HEK293 (cell line): ENCODE measurements at regions not wholly inside any gene's neighbourhood (a gene's known extent, or its start where the extent isn't known, plus 50 kb on each side); places are given as distances from the start of the nearest gene placed in this dataset.

Experiments
- CTCF ChIA-PET: fragments of 350-600 bp; formaldehyde crosslinking; extraction: SDS; loops from one replicate; lab custom pipeline; 2021; ENCODE audit warnings: antibody characterized with exemption; lab: Yijun Ruan, JAX
- POLR2A ChIA-PET: fragments of 300-600 bp; formaldehyde crosslinking; extraction: SDS; loops from one replicate; lab custom pipeline; 2020; ENCODE audit warnings: antibody characterized with exemption, inconsistent platforms; lab: Yijun Ruan, JAX
- H3K27ac ChIP-seq: fragments of 200-500 bp; sonication (Bioruptor generic); 2 replicates; pipeline ENCODE4 v1.5.1; 2014; ENCODE audit warnings: low read depth, low read length, control low read depth, inconsistent platforms; ENCODE audit errors: extremely low read depth
- H3K36me3 ChIP-seq, 2 experiments: fragments of 200-500 bp in 1 of 2; sonication (Bioruptor generic) in 1 of 2; 1 replicate in 1 of 2; 2 replicates in 1 of 2; pipeline ENCODE4 v1.5.1; 2014 to 2017; ENCODE audit warnings: inconsistent platforms in 2 of 2, low read length in 2 of 2; ENCODE audit not compliant: control insufficient read depth in 2 of 2, insufficient read depth in 1 of 2
- H3K4me1 ChIP-seq: fragments of 200-500 bp; sonication (Bioruptor generic); 2 replicates; pipeline ENCODE4 v1.5.1; 2014; ENCODE audit warnings: mild to moderate bottlenecking, low read length, inconsistent platforms; ENCODE audit not compliant: control insufficient read depth, insufficient read depth
- H3K4me3 ChIP-seq: 2 replicates; pipeline ENCODE4 v1.5.1; 2011; ENCODE audit warnings: low read depth, mild to moderate bottlenecking, control low read depth, low read length, moderate library complexity
- H3K9me3 ChIP-seq: fragments of 200-500 bp; sonication (Bioruptor generic); 2 replicates; pipeline ENCODE4 v1.5.1; 2014; ENCODE audit warnings: low read depth, low read length, inconsistent platforms; ENCODE audit not compliant: control insufficient read depth, insufficient read depth
- BCL11B ChIP-seq: fragments of 450-650 bp; formaldehyde crosslinking; IDR thresholded peaks from 2 replicates; pipeline ENCODE4 v1.5.1; 2016; ENCODE audit warnings: low read depth, missing biosample characterization, missing genetic modification characterization
- EGR2 ChIP-seq: fragments of 450-650 bp; formaldehyde crosslinking; IDR thresholded peaks from 2 replicates; pipeline ENCODE4 v1.5.1; 2016; ENCODE audit warnings: low read depth, missing biosample characterization, missing genetic modification characterization
- YY2 ChIP-seq: fragments of 450-650 bp; formaldehyde crosslinking; IDR thresholded peaks from 2 replicates; pipeline ENCODE4 v1.5.1; 2016; ENCODE audit warnings: missing biosample characterization, missing genetic modification characterization
- ZFHX2 ChIP-seq: fragments of 450-650 bp; formaldehyde crosslinking; conservative IDR thresholded peaks from 2 replicates; pipeline ENCODE4 v1.5.1; 2016; ENCODE audit warnings: missing biosample characterization, missing genetic modification characterization
- ZIC2 ChIP-seq: fragments of 450-650 bp; formaldehyde crosslinking; IDR thresholded peaks from 2 replicates; pipeline ENCODE4 v1.5.1; 2016; ENCODE audit warnings: missing biosample characterization, missing genetic modification characterization
- ZNF121 ChIP-seq: fragments of 450-650 bp; formaldehyde crosslinking; IDR thresholded peaks from 2 replicates; pipeline ENCODE4 v1.5.1; 2016; ENCODE audit warnings: missing biosample characterization, missing genetic modification characterization
- ZNF169 ChIP-seq: fragments of 450-650 bp; formaldehyde crosslinking; IDR thresholded peaks from 2 replicates; pipeline ENCODE4 v1.5.1; 2016; ENCODE audit warnings: missing biosample characterization, missing genetic modification characterization
- ZNF223 ChIP-seq: fragments of 450-650 bp; formaldehyde crosslinking; IDR thresholded peaks from 2 replicates; pipeline ENCODE4 v1.5.1; 2016; ENCODE audit warnings: missing biosample characterization, missing genetic modification characterization
- ZNF354C ChIP-seq: fragments of 450-650 bp; formaldehyde crosslinking; IDR thresholded peaks from 2 replicates; pipeline ENCODE4 v1.5.1; 2016; ENCODE audit warnings: missing biosample characterization, missing genetic modification characterization, low read depth, borderline replicate concordance
- ZNF37A ChIP-seq: fragments of 450-650 bp; IDR thresholded peaks from 2 replicates; pipeline ENCODE4 v1.5.1; 2018; ENCODE audit warnings: missing biosample characterization, missing genetic modification characterization
- ZNF404 ChIP-seq: fragments of 450-650 bp; formaldehyde crosslinking; IDR thresholded peaks from 2 replicates; pipeline ENCODE4 v1.5.1; 2017; ENCODE audit warnings: missing biosample characterization, missing genetic modification characterization
- ZNF501 ChIP-seq: fragments of 450-650 bp; formaldehyde crosslinking; IDR thresholded peaks from 2 replicates; pipeline ENCODE4 v1.5.1; 2016; ENCODE audit warnings: missing biosample characterization, missing genetic modification characterization
- ZNF521 ChIP-seq: fragments of 450-650 bp; formaldehyde crosslinking; IDR thresholded peaks from 2 replicates; pipeline ENCODE4 v1.5.1; 2017; ENCODE audit warnings: missing biosample characterization, mild to moderate bottlenecking, missing genetic modification characterization
- ZNF558 ChIP-seq: fragments of 450-650 bp; formaldehyde crosslinking; IDR thresholded peaks from 2 replicates; pipeline ENCODE4 v1.5.1; 2016; ENCODE audit warnings: missing biosample characterization, missing genetic modification characterization
- ZNF571 ChIP-seq: fragments of 450-650 bp; formaldehyde crosslinking; IDR thresholded peaks from 2 replicates; pipeline ENCODE4 v1.5.0; 2017; ENCODE audit warnings: missing biosample characterization, missing genetic modification characterization
- ZNF623 ChIP-seq: fragments of 450-650 bp; formaldehyde crosslinking; IDR thresholded peaks from 2 replicates; pipeline ENCODE4 v1.5.1; 2016; ENCODE audit warnings: missing biosample characterization, missing genetic modification characterization
- ZSCAN30 ChIP-seq: fragments of 450-650 bp; IDR thresholded peaks from 2 replicates; pipeline ENCODE4 v1.5.1; 2018; ENCODE audit warnings: missing biosample characterization, mild to moderate bottlenecking, missing genetic modification characterization, moderate library complexity
- TF ChIP-seq, protein P1 (sequence below): fragments of 450-650 bp; formaldehyde crosslinking; IDR thresholded peaks from 2 replicates; pipeline ENCODE4 v1.5.1; 2016; ENCODE audit warnings: missing biosample characterization, missing genetic modification characterization
- TF ChIP-seq, protein P2 (sequence below): fragments of 450-650 bp; formaldehyde crosslinking; IDR thresholded peaks from 2 replicates; pipeline ENCODE4 v1.5.1; 2016; ENCODE audit warnings: missing biosample characterization, missing genetic modification characterization, borderline replicate concordance
- TF ChIP-seq, protein P3 (sequence below): fragments of 450-650 bp; formaldehyde crosslinking; IDR thresholded peaks from 2 replicates; pipeline ENCODE4 v1.5.1; 2017; ENCODE audit warnings: missing biosample characterization, mild to moderate bottlenecking, missing genetic modification characterization, moderate library complexity
- TF ChIP-seq, protein P4 (sequence below): fragments of 450-650 bp; formaldehyde crosslinking; IDR thresholded peaks from 2 replicates; pipeline ENCODE4 v1.5.1; 2016; ENCODE audit warnings: missing biosample characterization, missing genetic modification characterization, low read depth

DNA sequence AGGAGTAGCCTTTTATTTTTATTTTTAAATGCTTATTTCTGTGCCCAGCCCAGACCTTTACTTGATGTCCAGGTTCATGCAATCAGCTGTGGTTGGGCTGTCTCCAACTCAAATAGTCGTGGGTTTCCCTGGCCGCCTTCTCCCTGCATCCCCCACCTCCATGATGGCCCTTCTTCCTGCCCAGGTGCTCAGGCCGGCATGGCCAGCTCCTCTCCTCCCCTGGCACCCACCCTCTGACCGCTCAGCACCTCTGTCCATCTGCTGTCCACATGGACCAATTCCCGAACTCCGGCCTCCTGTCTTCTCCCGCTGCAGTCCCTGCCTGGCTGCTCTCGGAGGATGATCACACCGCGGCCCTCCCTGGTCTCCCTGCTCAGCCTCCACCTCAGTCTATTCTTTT lies 81.2 kb upstream of the SULF2 start:
- H3K9me3 ChIP-seq, result no peaks in the 10 kb centered on the region
- ChIA-PET POLR2A (no interaction called here), CTCF (no interaction called here)
- no peak overlapping the region for H3K27ac ChIP-seq
- H3K4me1 ChIP-seq, result no peaks in the 10 kb centered on the region
- H3K36me3 ChIP-seq, result no peaks in the 10 kb centered on the region
- TF ChIP-seq ZNF501 (no peak), ZIC2 (no peak), ZSCAN30 (tag by site-specific recombination) (no peak)
- TF ChIP-seq, protein P1, sequence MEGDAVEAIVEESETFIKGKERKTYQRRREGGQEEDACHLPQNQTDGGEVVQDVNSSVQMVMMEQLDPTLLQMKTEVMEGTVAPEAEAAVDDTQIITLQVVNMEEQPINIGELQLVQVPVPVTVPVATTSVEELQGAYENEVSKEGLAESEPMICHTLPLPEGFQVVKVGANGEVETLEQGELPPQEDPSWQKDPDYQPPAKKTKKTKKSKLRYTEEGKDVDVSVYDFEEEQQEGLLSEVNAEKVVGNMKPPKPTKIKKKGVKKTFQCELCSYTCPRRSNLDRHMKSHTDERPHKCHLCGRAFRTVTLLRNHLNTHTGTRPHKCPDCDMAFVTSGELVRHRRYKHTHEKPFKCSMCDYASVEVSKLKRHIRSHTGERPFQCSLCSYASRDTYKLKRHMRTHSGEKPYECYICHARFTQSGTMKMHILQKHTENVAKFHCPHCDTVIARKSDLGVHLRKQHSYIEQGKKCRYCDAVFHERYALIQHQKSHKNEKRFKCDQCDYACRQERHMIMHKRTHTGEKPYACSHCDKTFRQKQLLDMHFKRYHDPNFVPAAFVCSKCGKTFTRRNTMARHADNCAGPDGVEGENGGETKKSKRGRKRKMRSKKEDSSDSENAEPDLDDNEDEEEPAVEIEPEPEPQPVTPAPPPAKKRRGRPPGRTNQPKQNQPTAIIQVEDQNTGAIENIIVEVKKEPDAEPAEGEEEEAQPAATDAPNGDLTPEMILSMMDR (tag by site-specific recombination), result no peak
- H3K4me3 ChIP-seq, result no peak overlapping the region

DNA sequence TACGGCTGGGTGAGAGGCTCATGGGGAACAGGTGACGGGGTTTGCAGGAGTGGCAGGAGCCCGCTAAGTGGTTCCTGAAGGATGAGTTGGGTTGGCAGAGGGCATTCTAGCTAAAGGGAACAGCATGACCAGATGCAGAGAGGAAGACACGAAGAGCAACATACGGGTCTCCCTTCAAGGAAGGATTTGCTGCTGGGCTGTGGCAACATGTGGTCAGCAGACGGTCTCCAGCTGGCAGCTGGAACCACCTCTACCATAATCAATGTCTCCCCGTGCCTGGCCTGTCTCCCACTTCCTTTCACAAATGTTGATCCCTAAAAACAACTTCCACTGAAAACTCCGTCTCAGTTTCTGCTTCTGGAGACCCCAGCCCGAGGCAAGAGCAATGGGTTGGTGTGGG lies 80.6 kb upstream of the SULF2 start:
- Histone ChIP-seq H3K4me3 (no peak overlapping the region), H3K9me3 (no peaks in the 10 kb centered on the region), H3K27ac (no peak overlapping the region), H3K4me1 (no peaks in the 10 kb centered on the region)
- CTCF ChIA-PET, result interaction anchor here (0.6 kb wide), 1 partner anchor 422 kb away, joined by 3 read pairs; no protein-coding TSS in a partner anchor
- TF ChIP-seq ZNF558 (tag by site-specific recombination) (no peak), ZNF354C (tag by site-specific recombination) (no peak), ZFHX2 (tag by site-specific recombination) (no peak), EGR2 (no peak), ZNF121 (tag by site-specific recombination) (no peak)
- TF ChIP-seq, protein P2, sequence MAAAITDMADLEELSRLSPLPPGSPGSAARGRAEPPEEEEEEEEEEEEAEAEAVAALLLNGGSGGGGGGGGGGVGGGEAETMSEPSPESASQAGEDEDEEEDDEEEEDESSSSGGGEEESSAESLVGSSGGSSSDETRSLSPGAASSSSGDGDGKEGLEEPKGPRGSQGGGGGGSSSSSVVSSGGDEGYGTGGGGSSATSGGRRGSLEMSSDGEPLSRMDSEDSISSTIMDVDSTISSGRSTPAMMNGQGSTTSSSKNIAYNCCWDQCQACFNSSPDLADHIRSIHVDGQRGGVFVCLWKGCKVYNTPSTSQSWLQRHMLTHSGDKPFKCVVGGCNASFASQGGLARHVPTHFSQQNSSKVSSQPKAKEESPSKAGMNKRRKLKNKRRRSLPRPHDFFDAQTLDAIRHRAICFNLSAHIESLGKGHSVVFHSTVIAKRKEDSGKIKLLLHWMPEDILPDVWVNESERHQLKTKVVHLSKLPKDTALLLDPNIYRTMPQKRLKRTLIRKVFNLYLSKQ (tag by site-specific recombination), result no peak
- TF ChIP-seq, all 188 proteins: peak for 0
- H3K36me3 ChIP-seq, result no peaks in the 10 kb centered on the region
- POLR2A ChIA-PET, result no interaction called here

DNA sequence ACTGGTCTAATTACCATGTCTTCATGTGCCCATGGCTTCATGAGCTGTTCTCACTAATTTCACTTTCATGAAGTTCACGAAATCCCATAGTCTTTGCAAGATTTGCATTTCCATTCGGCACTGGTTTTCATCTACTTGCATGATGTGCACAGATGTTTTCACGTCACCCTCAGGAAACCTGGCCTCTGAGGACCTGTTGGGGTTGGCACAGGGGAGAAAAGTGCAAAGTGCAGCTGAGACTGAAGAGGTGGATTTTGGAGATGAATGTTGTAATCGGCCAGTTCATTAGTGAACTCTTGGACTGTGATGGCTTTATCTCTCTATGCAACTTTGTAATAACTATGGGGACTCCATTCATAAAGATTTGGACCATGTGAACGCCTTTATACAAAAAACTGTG lies 80.2 kb upstream of the SULF2 start:
- Histone ChIP-seq H3K9me3 (no peaks in the 10 kb centered on the region), H3K36me3 (no peaks in the 10 kb centered on the region), H3K4me3 (no peak overlapping the region), H3K27ac (no peak overlapping the region), H3K4me1 (no peaks in the 10 kb centered on the region)
- CTCF ChIA-PET, result interaction anchor here (0.6 kb wide), 1 partner anchor 422 kb away, joined by 3 read pairs; no protein-coding TSS in a partner anchor
- no peak for TF ChIP-seq YY2
- TF ChIP-seq BCL11B (tag by site-specific recombination), result no peak
- no peak for TF ChIP-seq ZNF37A (tag by site-specific recombination)
- TF ChIP-seq ZNF623 (tag by site-specific recombination), result no peak
- TF ChIP-seq, protein P2 (tag by site-specific recombination), result no peak
- TF ChIP-seq ZNF404 (tag by site-specific recombination), result no peak
- no peak for TF ChIP-seq ZNF169
- no peak for TF ChIP-seq ZNF521 (tag by site-specific recombination)
- no peak for TF ChIP-seq ZNF571 (tag by site-specific recombination)
- TF ChIP-seq, protein P3, sequence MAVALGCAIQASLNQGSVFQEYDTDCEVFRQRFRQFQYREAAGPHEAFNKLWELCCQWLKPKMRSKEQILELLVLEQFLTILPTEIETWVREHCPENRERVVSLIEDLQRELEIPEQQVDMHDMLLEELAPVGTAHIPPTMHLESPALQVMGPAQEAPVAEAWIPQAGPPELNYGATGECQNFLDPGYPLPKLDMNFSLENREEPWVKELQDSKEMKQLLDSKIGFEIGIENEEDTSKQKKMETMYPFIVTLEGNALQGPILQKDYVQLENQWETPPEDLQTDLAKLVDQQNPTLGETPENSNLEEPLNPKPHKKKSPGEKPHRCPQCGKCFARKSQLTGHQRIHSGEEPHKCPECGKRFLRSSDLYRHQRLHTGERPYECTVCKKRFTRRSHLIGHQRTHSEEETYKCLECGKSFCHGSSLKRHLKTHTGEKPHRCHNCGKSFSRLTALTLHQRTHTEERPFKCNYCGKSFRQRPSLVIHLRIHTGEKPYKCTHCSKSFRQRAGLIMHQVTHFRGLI (tag by site-specific recombination), result no peak
- TF ChIP-seq, protein P4, sequence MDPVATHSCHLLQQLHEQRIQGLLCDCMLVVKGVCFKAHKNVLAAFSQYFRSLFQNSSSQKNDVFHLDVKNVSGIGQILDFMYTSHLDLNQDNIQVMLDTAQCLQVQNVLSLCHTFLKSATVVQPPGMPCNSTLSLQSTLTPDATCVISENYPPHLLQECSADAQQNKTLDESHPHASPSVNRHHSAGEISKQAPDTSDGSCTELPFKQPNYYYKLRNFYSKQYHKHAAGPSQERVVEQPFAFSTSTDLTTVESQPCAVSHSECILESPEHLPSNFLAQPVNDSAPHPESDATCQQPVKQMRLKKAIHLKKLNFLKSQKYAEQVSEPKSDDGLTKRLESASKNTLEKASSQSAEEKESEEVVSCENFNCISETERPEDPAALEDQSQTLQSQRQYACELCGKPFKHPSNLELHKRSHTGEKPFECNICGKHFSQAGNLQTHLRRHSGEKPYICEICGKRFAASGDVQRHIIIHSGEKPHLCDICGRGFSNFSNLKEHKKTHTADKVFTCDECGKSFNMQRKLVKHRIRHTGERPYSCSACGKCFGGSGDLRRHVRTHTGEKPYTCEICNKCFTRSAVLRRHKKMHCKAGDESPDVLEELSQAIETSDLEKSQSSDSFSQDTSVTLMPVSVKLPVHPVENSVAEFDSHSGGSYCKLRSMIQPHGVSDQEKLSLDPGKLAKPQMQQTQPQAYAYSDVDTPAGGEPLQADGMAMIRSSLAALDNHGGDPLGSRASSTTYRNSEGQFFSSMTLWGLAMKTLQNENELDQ (tag by site-specific recombination), result no peak
- no peak for TF ChIP-seq ZNF223 (tag by site-specific recombination)
- POLR2A ChIA-PET, result no interaction called here
